ENCODE measurements at regions not wholly inside any gene's neighbourhood (a gene's known extent, or its start where the extent isn't known, plus 50 kb on each side); places are given as distances from the start of the nearest gene placed in this dataset.

GRCh38 chr14:65241125-65241752 is 138.9 kb upstream of the MAX start:
- H3K9me3 Mint-ChIP-seq (ENCODE audit: low read depth) = no peaks in the 10 kb centered on the region
- no peak overlapping the region for H3K4me3 Mint-ChIP-seq (ENCODE audit: low read depth)
- no peaks in the 10 kb centered on the region for H3K36me3 Mint-ChIP-seq (ENCODE audit: insufficient read depth)
- H3K27ac Mint-ChIP-seq = no peak overlapping the region
- peaks cover 11% of the 10 kb centered on the region for H3K4me1 Mint-ChIP-seq (ENCODE audit: low read depth)
- TF ChIP-seq CTCF (IDR thresholded peaks at IDR 0.05; ENCODE audit: unreplicated experiment) = no peak
- H3K27me3 Mint-ChIP-seq = peaks cover 9% of the 10 kb centered on the region
- DNase-seq (ENCODE audit: low spot score, unreplicated experiment) = no peak

- no peaks in the 10 kb centered on the region for H3K36me3 Mint-ChIP-seq (ENCODE audit: insufficient read depth)
- H3K9me3 Mint-ChIP-seq (ENCODE audit: low read depth) = no peaks in the 10 kb centered on the region
- peaks cover 11% of the 10 kb centered on the region for H3K4me1 Mint-ChIP-seq (ENCODE audit: low read depth)
- no peak overlapping the region for H3K27ac Mint-ChIP-seq
- H3K4me3 Mint-ChIP-seq (ENCODE audit: low read depth) = no peak overlapping the region
- no peak for TF ChIP-seq CTCF (IDR thresholded peaks at IDR 0.05; ENCODE audit: unreplicated experiment)
- peaks cover 9% of the 10 kb centered on the region for H3K27me3 Mint-ChIP-seq
- no peak for DNase-seq (ENCODE audit: low spot score, unreplicated experiment)
These were observed 140.4 kb upstream of the MAX start for GRCh38 chr14:65242732-65243134.

GRCh38 chr14:65243766-65244442 is 141.6 kb upstream of the MAX start:
- H3K4me3 Mint-ChIP-seq (ENCODE audit: low read depth) = no peak overlapping the region

GRCh38 chr14:65249471-65250161 is 147.3 kb upstream of the MAX start:
- no peak for DNase-seq (ENCODE audit: low spot score, unreplicated experiment)
- Mint-ChIP-seq H3K27ac (no peak overlapping the region), H3K9me3 (ENCODE audit: low read depth) (no peaks in the 10 kb centered on the region), H3K4me1 (ENCODE audit: low read depth) (peaks cover 1% of the 10 kb centered on the region), H3K4me3 (ENCODE audit: low read depth) (no peak overlapping the region), H3K27me3 (no peaks in the 10 kb centered on the region), H3K36me3 (ENCODE audit: insufficient read depth) (no peaks in the 10 kb centered on the region)
- TF ChIP-seq CTCF (IDR thresholded peaks at IDR 0.05; ENCODE audit: unreplicated experiment) = no peak

More at GRCh38 chr14:65243766-65244442, 141.6 kb upstream of the MAX start:
- peaks cover 4% of the 10 kb centered on the region for H3K27me3 Mint-ChIP-seq
- H3K36me3 Mint-ChIP-seq (ENCODE audit: insufficient read depth) = no peaks in the 10 kb centered on the region
- DNase-seq (ENCODE audit: low spot score, unreplicated experiment) = no peak
- no peak for TF ChIP-seq CTCF (IDR thresholded peaks at IDR 0.05; ENCODE audit: unreplicated experiment)
- H3K4me1 Mint-ChIP-seq (ENCODE audit: low read depth) = peaks cover 6% of the 10 kb centered on the region
- H3K9me3 Mint-ChIP-seq (ENCODE audit: low read depth) = no peaks in the 10 kb centered on the region
- no peak overlapping the region for H3K27ac Mint-ChIP-seq

- Mint-ChIP-seq H3K4me3 (ENCODE audit: low read depth) (no peak overlapping the region), H3K27me3 (no peaks in the 10 kb centered on the region), H3K27ac (no peak overlapping the region), H3K9me3 (ENCODE audit: low read depth) (no peaks in the 10 kb centered on the region), H3K36me3 (ENCODE audit: insufficient read depth) (no peaks in the 10 kb centered on the region), H3K4me1 (ENCODE audit: low read depth) (peaks cover 5% of the 10 kb centered on the region)
- DNase-seq (ENCODE audit: low spot score, unreplicated experiment) = no peak
- TF ChIP-seq CTCF (IDR thresholded peaks at IDR 0.05; ENCODE audit: unreplicated experiment) = no peak
These were observed 147.8 kb upstream of the MAX start for GRCh38 chr14:65250162-65250495.

All from progenitor cell of endocrine pancreas (in vitro differentiated cells).